GM19324 (cell line): ENCODE measurements at regions not wholly inside any gene's neighbourhood (a gene's known extent, or its start where the extent isn't known, plus 50 kb on each side); places are given as distances from the start of the nearest gene placed in this dataset.
"Not testable (repeated sequence)": the region's sequence is repeated elsewhere in the genome, so short reads cannot be mapped to it uniquely, and the experiment has no call there.

Source experiments
- ATAC-seq: cut with Tn5 transposase; IDR thresholded peaks from one replicate; pipeline ENCODE4 v1.9.1; 2021; ENCODE audit warnings: mild to moderate bottlenecking, moderate library complexity; ENCODE audit not compliant: unreplicated experiment, low FRiP score

DNA sequence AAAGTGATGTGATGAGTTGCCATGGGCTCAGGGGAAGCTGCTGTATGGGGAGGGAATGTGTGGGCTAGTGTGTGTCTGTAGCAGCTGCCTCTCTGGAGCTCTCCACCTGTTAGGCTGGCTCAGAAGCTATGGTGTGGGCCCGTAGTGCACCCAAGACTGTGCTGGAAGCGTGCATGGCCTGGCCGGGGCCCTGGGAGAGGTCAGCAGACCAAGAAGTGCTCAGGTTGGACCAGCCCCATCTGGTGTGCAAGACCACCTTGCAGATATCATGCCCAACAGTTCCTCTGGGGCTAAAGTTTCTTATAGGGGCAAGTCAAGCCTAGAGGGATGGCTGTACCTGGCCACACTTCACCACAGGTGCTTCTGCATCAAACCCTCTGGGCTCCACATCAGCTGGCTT, 274.4 kb upstream of the CCDC179 start:
- no peak for ATAC-seq

DNA sequence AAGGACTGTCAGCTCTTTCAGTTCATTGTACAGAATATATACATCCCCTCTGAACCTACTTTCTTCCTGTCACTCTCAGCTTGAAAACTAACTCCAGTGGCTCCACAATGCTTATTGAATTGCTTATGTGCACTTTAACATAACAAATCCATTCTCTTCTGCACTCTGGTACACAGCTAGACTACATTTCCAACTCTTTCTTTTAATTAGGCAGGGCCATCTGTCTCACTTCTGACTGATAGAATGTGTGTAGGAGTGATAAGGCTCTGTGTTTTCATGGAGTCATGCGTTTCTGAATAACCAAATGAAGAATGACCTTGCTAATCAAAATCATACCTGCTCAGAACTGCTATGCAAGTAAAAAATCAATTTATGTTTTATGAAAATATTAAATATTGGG, 278.5 kb upstream of the CCDC179 start:
- ATAC-seq, result no peak

- ATAC-seq, result no peak
These were observed 282.7 kb upstream of the CCDC179 start for GRCh38 chr11:23143022-23143421.

GRCh38 chr11:23151819-23152218, 291.5 kb upstream of the CCDC179 start:
- ATAC-seq, result no peak

DNA sequence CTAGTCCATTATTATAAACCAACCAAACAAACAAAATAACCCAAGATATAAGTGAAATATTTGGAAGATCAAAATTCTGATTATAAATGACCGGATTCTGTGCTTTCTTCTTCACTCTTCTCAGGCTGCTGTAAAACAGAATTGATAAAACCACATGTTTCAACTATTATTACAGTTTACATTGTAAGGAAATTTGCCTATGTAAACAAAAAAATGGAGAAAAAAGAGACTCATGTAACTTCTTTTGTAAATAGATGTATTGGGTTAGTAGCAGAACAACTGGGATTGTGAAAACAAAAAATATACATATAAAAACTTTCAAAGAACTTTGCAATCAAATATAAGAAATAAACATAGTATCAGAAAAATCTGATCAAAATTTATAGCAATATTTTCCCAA, 295.2 kb upstream of the CCDC179 start:
- ATAC-seq, result no peak

- no peak for ATAC-seq
These were observed 303.7 kb upstream of the CCDC179 start for GRCh38 chr11:23164022-23164421.

GRCh38 chr11:23166376-23166775, 306.1 kb upstream of the CCDC179 start:
- ATAC-seq, result no peak

DNA sequence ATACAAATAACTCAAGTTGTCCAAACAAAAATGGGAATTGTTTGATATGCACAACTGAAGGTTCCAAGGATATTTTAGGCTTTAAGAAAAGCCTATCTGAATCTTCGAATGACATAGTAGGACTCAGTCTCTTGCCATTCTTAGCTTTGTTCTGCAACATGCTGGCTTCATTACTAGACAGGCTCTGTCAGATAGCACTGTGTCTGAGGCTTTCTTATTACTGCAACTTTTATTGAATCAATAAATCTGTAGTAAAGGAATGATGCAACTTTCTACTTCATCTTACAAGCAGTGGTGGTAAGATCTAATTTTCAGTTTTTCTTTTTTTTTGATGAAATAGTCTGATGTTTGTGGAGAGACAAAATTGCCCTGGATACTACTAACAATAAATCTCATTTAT, 319.3 kb upstream of the CCDC179 start:
- ATAC-seq, result no peak

- ATAC-seq, result no peak
These were observed 320.9 kb upstream of the CCDC179 start for GRCh38 chr11:23181022-23181807.

GRCh38 chr11:23192256-23192655, 332.0 kb upstream of the CCDC179 start:
- no peak for ATAC-seq

GRCh38 chr11:23201936-23202522, 341.8 kb upstream of the CCDC179 start:
- ATAC-seq, result no peak

DNA sequence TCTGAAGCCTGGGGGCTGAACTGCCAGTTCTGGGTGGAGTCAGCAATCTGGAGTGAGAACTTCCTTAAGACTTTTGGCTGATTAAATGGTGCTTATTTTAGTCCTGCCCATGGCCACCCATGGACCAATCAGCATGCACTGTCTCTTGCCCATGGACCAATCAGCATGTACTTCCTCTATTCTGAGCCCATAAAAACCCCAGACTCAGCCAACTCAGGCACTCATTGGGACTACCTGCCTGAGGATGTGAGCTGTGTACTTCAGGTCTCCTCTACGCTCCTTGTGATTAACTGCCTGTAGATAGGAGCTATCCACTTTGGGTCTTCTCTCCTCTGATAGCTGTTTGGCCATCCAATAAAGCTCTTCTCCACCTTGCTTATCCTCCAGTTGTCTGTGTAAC, 342.3 kb upstream of the CCDC179 start:
- ATAC-seq, result no peak

- no peak for ATAC-seq
These were observed 345.0 kb upstream of the CCDC179 start for GRCh38 chr11:23205156-23205871.

GRCh38 chr11:23206741-23207336, 346.6 kb upstream of the CCDC179 start:
- no peak for ATAC-seq

DNA sequence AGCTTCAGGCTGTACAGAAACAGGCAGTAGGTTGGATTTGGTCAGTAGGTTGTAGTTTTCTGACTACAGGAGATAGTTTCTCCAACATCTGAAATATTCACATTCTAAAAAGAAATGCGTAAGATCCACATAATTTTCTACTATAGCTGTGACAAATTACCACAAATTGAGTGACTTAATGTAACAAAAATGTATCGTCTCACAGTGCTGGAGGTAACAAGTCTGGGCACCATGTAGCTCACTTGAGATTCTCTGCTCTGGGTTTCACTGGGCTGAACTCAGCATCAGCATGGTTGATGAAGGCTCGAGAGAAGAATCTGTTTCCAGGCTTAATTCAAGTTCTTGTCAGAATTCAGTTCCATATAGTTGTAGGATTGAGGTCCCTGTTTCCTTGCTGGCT, 350.9 kb upstream of the CCDC179 start:
- ATAC-seq, result no peak

- ATAC-seq, result no peak
These were observed 352.5 kb upstream of the CCDC179 start for GRCh38 chr11:23212807-23213206.

DNA sequence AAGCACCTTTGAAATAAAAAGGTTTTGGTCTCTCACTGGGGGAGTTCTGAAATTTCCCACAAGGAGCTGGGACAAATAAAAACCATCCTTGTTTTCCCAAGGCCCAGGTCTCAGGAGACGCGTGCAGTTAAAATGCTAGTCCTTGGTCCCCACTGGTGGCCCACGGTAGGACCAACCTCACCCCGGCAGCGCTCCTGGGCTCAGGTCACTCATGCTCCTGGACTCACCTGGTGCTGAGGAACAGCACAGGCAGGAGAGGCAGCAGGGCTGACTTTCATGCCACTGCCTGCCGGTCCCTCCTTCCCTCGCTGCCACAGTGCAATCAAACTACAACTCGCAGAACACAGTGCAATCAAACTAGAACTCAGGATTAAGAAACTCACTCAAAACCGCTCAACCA, 356.8 kb upstream of the CCDC179 start:
- no peak for ATAC-seq

DNA sequence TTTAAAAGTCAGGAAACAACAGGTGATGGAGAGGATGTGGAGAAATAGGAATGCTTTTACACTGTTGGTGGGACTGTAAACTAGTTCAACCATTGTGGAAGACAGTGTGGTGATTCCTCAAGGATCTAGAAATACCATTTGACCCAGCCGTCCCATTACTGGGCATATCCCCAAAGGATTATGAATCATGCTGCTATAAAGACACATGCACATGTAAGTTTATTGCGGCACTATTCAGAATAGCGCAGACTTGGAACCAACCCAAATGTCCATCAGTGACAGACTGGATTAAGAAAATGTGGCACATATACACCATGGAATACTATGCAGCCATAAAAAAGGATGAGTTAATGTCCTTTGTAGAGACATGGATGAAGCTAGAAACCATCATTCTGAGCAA, 359.8 kb upstream of the CCDC179 start:
- not testable (repeated sequence) for ATAC-seq

GRCh38 chr11:23221366-23221765, 361.1 kb upstream of the CCDC179 start:
- no peak for ATAC-seq

DNA sequence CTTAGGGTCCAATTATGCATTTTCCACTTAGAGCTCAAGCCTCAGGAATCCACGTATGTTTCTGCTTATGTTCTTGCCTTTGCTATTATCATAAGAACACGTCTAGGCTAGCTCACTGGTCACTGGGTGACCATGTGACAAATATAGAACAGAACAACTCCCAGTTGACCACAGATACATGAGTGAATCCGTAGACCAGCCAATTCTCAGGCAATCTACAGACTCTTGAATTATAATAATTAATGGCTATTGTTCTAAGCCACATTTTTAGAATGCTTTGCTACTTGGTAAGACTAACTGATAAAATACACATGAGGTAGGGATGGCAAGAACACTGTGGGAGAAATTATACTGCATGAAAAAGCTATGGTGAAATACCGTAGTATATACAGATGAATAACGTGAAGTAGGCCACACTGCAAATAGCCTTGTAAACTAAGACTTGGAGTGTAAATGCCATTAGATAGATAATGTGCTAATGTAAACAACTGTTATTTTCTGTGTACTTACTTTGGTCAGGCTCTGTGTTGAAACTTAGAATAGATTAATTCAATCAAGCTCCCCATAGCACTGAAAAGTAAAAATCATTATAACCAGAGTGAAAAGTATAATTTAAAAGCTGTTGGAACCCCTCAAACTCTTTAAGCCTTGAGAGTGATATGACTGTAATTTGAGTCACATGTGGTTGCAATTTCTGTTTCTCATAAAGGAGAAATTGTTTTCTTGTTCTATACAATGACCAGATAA, 366.2 kb upstream of the CCDC179 start:
- ATAC-seq, result no peak

DNA sequence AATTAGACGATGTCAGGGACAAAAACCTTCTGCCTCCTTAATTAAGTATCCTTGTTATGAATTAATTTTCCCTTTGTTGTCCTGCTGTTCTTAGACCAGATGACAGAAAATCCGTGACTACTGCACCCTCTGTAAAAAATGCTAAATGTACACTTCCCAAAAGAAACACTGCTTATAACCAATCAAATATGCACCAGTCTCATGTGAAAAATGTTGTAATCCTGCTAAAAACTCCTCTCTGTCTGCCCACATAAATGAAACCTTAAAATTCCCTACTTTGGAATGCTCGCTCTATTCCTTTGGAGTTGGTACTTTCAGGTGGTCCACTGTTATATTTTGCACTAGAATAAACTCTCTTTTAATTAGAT, 366.8 kb upstream of the CCDC179 start:
- ATAC-seq, result no peak
